SK-N-SH treated with all-trans-retinoic acid at 6 μM for 48 hours (cell line): ENCODE measurements at regions not wholly inside any gene's neighbourhood (a gene's known extent, or its start where the extent isn't known, plus 50 kb on each side); places are given as distances from the start of the nearest gene placed in this dataset.

Experiments
- ATAC-seq: fragments of 200-7000 bp; cut with Tn5 transposase; 3 replicates; pipeline ENCODE4 v1.9.1; 2020; ENCODE audit warnings: mild to moderate bottlenecking, moderate library complexity
- ARNTL ChIP-seq: fragments of 450-650 bp; formaldehyde crosslinking; IDR thresholded peaks from 2 replicates; pipeline ENCODE4 v1.5.0; 2020; ENCODE audit warnings: low read depth, mild to moderate bottlenecking, moderate library complexity, borderline replicate concordance
- BACH2 ChIP-seq: fragments of 250-450 bp; sonication (Bioruptor Pico); IDR thresholded peaks from 2 replicates; pipeline ENCODE4 v1.9.0; 2021; ENCODE audit warnings: mild to moderate bottlenecking, borderline replicate concordance
- CREB5 ChIP-seq: fragments of 250-450 bp; sonication (Bioruptor Pico); IDR thresholded peaks from 2 replicates; pipeline ENCODE4 v1.5.1; 2020; ENCODE audit warnings: low read depth, mild to moderate bottlenecking, moderate library complexity
- CSDC2 ChIP-seq: fragments of 250-450 bp; sonication (Bioruptor Pico); IDR thresholded peaks from 2 replicates; pipeline ENCODE4 v1.5.0; 2020; ENCODE audit warnings: mild to moderate bottlenecking, moderate library complexity
- ESRRG ChIP-seq: fragments of 250-450 bp; sonication (Bioruptor Pico); IDR thresholded peaks from 2 replicates; pipeline ENCODE4 v1.6.1; 2021; ENCODE audit warnings: mild to moderate bottlenecking
- GLIS3 ChIP-seq: fragments of 250-450 bp; sonication (Bioruptor Pico); IDR thresholded peaks from 2 replicates; pipeline ENCODE4 v1.5.0; 2020; ENCODE audit warnings: mild to moderate bottlenecking, moderate library complexity
- ISL1 ChIP-seq: fragments of 250-450 bp; sonication (Bioruptor Pico); IDR thresholded peaks from 2 replicates; pipeline ENCODE4 v2.1.2; 2022; ENCODE audit warnings: mild to moderate bottlenecking, moderate library complexity
- OSR1 ChIP-seq: fragments of 250-450 bp; sonication (Bioruptor Pico); IDR thresholded peaks from 2 replicates; pipeline ENCODE4 v1.8.0; 2022; ENCODE audit warnings: moderate library complexity, mild to moderate bottlenecking, inconsistent platforms
- PATZ1 ChIP-seq: fragments of 250-450 bp; sonication (Bioruptor Pico); IDR thresholded peaks from 2 replicates; pipeline ENCODE4 v1.8.0; 2020; ENCODE audit warnings: mild to moderate bottlenecking, moderate library complexity, borderline replicate concordance
- PPARA ChIP-seq: fragments of 250-450 bp; sonication (Bioruptor Pico); IDR thresholded peaks from 2 replicates; pipeline ENCODE4 v1.5.0; 2020; ENCODE audit warnings: mild to moderate bottlenecking, borderline replicate concordance
- RARB ChIP-seq: fragments of 250-450 bp; sonication (Bioruptor Pico); IDR thresholded peaks from 2 replicates; pipeline ENCODE4 v1.8.0; 2021; ENCODE audit warnings: mild to moderate bottlenecking, moderate library complexity
- SNAI2 ChIP-seq: fragments of 250-450 bp; sonication (Bioruptor Pico); IDR thresholded peaks from 2 replicates; pipeline ENCODE4 v1.5.0; 2020; ENCODE audit warnings: mild to moderate bottlenecking, moderate library complexity
- TCF4 ChIP-seq: fragments of 250-450 bp; sonication (Bioruptor Pico); IDR thresholded peaks from 2 replicates; pipeline ENCODE4 v1.8.0; 2021; ENCODE audit warnings: mild to moderate bottlenecking, moderate library complexity, borderline replicate concordance
- TOX ChIP-seq: fragments of 250-450 bp; sonication (Bioruptor Pico); IDR thresholded peaks from 2 replicates; pipeline ENCODE4 v1.8.0; 2021; ENCODE audit warnings: mild to moderate bottlenecking, moderate library complexity, borderline replicate concordance
- TSHZ2 ChIP-seq: fragments of 250-450 bp; sonication (Bioruptor Pico); IDR thresholded peaks from 2 replicates; pipeline ENCODE4 v1.5.0; 2020; ENCODE audit warnings: mild to moderate bottlenecking, moderate library complexity
- ZC3H10 ChIP-seq: fragments of 250-450 bp; sonication (Bioruptor Pico); IDR thresholded peaks from 2 replicates; pipeline ENCODE4 v1.5.1; 2021; ENCODE audit warnings: mild to moderate bottlenecking, moderate library complexity
- ZFP30 ChIP-seq: fragments of 450-650 bp; formaldehyde crosslinking; IDR thresholded peaks from 2 replicates; pipeline ENCODE4 v1.5.0; 2022; ENCODE audit warnings: mild to moderate bottlenecking, moderate library complexity
- ZNF565 ChIP-seq: fragments of 450-650 bp; formaldehyde crosslinking; conservative IDR thresholded peaks from 2 replicates; pipeline ENCODE4 v1.5.0; 2020; ENCODE audit warnings: low read depth, mild to moderate bottlenecking, moderate library complexity
- ZNF70 ChIP-seq: fragments of 450-650 bp; formaldehyde crosslinking; IDR thresholded peaks from 2 replicates; pipeline ENCODE4 v1.5.0; 2020; ENCODE audit warnings: mild to moderate bottlenecking, moderate library complexity
- ZNF8 ChIP-seq: fragments of 450-650 bp; formaldehyde crosslinking; IDR thresholded peaks from 2 replicates; pipeline ENCODE4 v1.5.0; 2020; ENCODE audit warnings: mild to moderate bottlenecking, moderate library complexity

- TF ChIP-seq PATZ1 (CRISPR knock-in tag): no peak
Measured at GRCh38 chr3:59303452-59303851, 253.6 kb upstream of the CFAP20DC start (continued).

GRCh38 chr3:59302442-59302841, 252.6 kb upstream of the CFAP20DC start:
- no peak for ATAC-seq
- TF ChIP-seq CSDC2 (no peak), BACH2 (no peak), GLIS3 (CRISPR knock-in tag) (no peak), RARB (no peak), CREB5 (CRISPR knock-in tag) (no peak), ZNF70 (no peak), TSHZ2 (CRISPR knock-in tag) (no peak), OSR1 (CRISPR knock-in tag) (no peak), ARNTL (CRISPR knock-in tag) (no peak), PATZ1 (CRISPR knock-in tag) (no peak), PPARA (CRISPR knock-in tag) (no peak), ESRRG (CRISPR knock-in tag) (no peak), ZC3H10 (CRISPR knock-in tag) (no peak), SNAI2 (CRISPR knock-in tag) (no peak)

GRCh38 chr3:59300733-59301132, 250.9 kb upstream of the CFAP20DC start:
- TF ChIP-seq ARNTL (CRISPR knock-in tag) (no peak), ZNF70 (no peak)
- TF ChIP-seq, all 23 proteins: peak for 0
- no peak for ATAC-seq

- ATAC-seq: no peak
- TF ChIP-seq TOX (CRISPR knock-in tag): no peak
- peak; percentile 83 for TF ChIP-seq TCF4 (CRISPR knock-in tag)
- peak; percentile 96 for TF ChIP-seq CREB5 (CRISPR knock-in tag)
- TF ChIP-seq BACH2: no peak
- peak; percentile 99 for TF ChIP-seq ISL1 (CRISPR knock-in tag)
- TF ChIP-seq ARNTL (CRISPR knock-in tag): no peak
- TF ChIP-seq GLIS3 (CRISPR knock-in tag): peak; percentile 87
- peak; percentile 71; the same call in 1 of the 2 replicates for TF ChIP-seq TSHZ2 (CRISPR knock-in tag)
- no peak for TF ChIP-seq ZFP30 (CRISPR knock-in tag)
- peak; percentile 89 for TF ChIP-seq PATZ1 (CRISPR knock-in tag)
- TF ChIP-seq ZNF565: no peak
- no peak for TF ChIP-seq PPARA (CRISPR knock-in tag)
- peak; percentile 96 for TF ChIP-seq SNAI2 (CRISPR knock-in tag)
- no peak for TF ChIP-seq OSR1 (CRISPR knock-in tag)
- no peak for TF ChIP-seq ZNF70
- peak; percentile 44; the same call in 1 of the 2 replicates for TF ChIP-seq ZNF8
Measured at GRCh38 chr3:59299561-59299960, 249.7 kb upstream of the CFAP20DC start.
